ENCODE measurements at regions not wholly inside any gene's neighbourhood (a gene's known extent, or its start where the extent isn't known, plus 50 kb on each side); places are given as distances from the start of the nearest gene placed in this dataset.

- H3K36me3 ChIP-seq (ENCODE audit: insufficient read depth, low read length) = no peaks in the 10 kb centered on the region
- H3K27ac Mint-ChIP-seq = no peak overlapping the region
- no peak overlapping the region for H3K4me3 Mint-ChIP-seq
- H3K9me3 ChIP-seq (ENCODE audit: low read length) = no peaks in the 10 kb centered on the region
- H3K36me3 Mint-ChIP-seq = no peaks in the 10 kb centered on the region
- CTCF ChIA-PET = no interaction called here
- no peak overlapping the region for H3K4me3 ChIP-seq (ENCODE audit: low read length)
- no peak for DNase-seq
- no peaks in the 10 kb centered on the region for H3K4me1 ChIP-seq (ENCODE audit: insufficient read depth, low read length)
- no peaks in the 10 kb centered on the region for H3K27me3 ChIP-seq (ENCODE audit: insufficient read depth, low read length, poor library complexity, severe bottlenecking)
- peaks cover 0 to 11% (median 0%) of the 10 kb centered on the region in 5 donors for H3K9me3 Mint-ChIP-seq
- no peaks in the 10 kb centered on the region for H3K27me3 Mint-ChIP-seq
- H3K27ac ChIP-seq (ENCODE audit: low read depth, low read length) = no peak overlapping the region
- POLR2A ChIA-PET = no interaction called here
- H3K4me1 Mint-ChIP-seq = no peaks in the 10 kb centered on the region
Observed at GRCh38 chr1:195130598-195130997, 1477.6 kb downstream of the KCNT2 start.

GRCh38 chr1:195122497-195122896 lies 1485.7 kb downstream of the KCNT2 start:
- Histone ChIP-seq H3K4me1 (ENCODE audit: insufficient read depth, low read length) (no peaks in the 10 kb centered on the region), H3K27me3 (ENCODE audit: insufficient read depth, low read length, poor library complexity, severe bottlenecking) (no peaks in the 10 kb centered on the region), H3K27ac (ENCODE audit: low read depth, low read length) (no peak overlapping the region), H3K9me3 (ENCODE audit: low read length) (no peaks in the 10 kb centered on the region), H3K36me3 (ENCODE audit: insufficient read depth, low read length) (no peaks in the 10 kb centered on the region), H3K4me3 (ENCODE audit: low read length) (no peak overlapping the region)
- Mint-ChIP-seq H3K27me3 (no peaks in the 10 kb centered on the region), H3K4me3 (no peak overlapping the region), H3K27ac (no peak overlapping the region), H3K4me1 (no peaks in the 10 kb centered on the region), H3K9me3 (no peaks in the 10 kb centered on the region), H3K36me3 (no peaks in the 10 kb centered on the region)
- DNase-seq = no peak
- ChIA-PET POLR2A (no interaction called here), CTCF (no interaction called here)

- Histone ChIP-seq H3K9me3 (ENCODE audit: low read length) (no peaks in the 10 kb centered on the region), H3K4me1 (ENCODE audit: insufficient read depth, low read length) (no peaks in the 10 kb centered on the region), H3K4me3 (ENCODE audit: low read length) (no peak overlapping the region), H3K27ac (ENCODE audit: low read depth, low read length) (no peak overlapping the region), H3K36me3 (ENCODE audit: insufficient read depth, low read length) (no peaks in the 10 kb centered on the region), H3K27me3 (ENCODE audit: insufficient read depth, low read length, poor library complexity, severe bottlenecking) (no peaks in the 10 kb centered on the region)
- no peak overlapping the region for H3K27ac Mint-ChIP-seq
- ChIA-PET POLR2A (no interaction called here), CTCF (no interaction called here)
- DNase-seq = no peak
- peaks cover 0 to 5% (median 0%) of the 10 kb centered on the region in 5 donors for H3K9me3 Mint-ChIP-seq
- H3K4me3 Mint-ChIP-seq = no peak overlapping the region
- no peaks in the 10 kb centered on the region for H3K36me3 Mint-ChIP-seq
- no peaks in the 10 kb centered on the region for H3K4me1 Mint-ChIP-seq
- H3K27me3 Mint-ChIP-seq = no peaks in the 10 kb centered on the region
Observed at GRCh38 chr1:195113471-195113870, 1494.8 kb downstream of the KCNT2 start.

GRCh38 chr1:195105773-195106172 lies 1502.5 kb downstream of the KCNT2 start:
- CTCF ChIA-PET = no interaction called here
- Histone ChIP-seq H3K27ac (ENCODE audit: low read depth, low read length) (no peak overlapping the region), H3K4me3 (ENCODE audit: low read length) (no peak overlapping the region), H3K4me1 (ENCODE audit: insufficient read depth, low read length) (no peaks in the 10 kb centered on the region), H3K9me3 (ENCODE audit: low read length) (no peaks in the 10 kb centered on the region), H3K36me3 (ENCODE audit: insufficient read depth, low read length) (no peaks in the 10 kb centered on the region), H3K27me3 (ENCODE audit: insufficient read depth, low read length, poor library complexity, severe bottlenecking) (no peaks in the 10 kb centered on the region)
- Mint-ChIP-seq H3K27ac (no peak overlapping the region), H3K36me3 (no peaks in the 10 kb centered on the region), H3K27me3 (peaks cover 1 to 3% of the 10 kb centered on the region in 2 donors), H3K4me1 (no peaks in the 10 kb centered on the region), H3K9me3 (peaks cover 6 to 19% (median 14%) of the 10 kb centered on the region in 5 donors), H3K4me3 (no peak overlapping the region)
- DNase-seq = no peak
- POLR2A ChIA-PET = no interaction called here

- Mint-ChIP-seq H3K4me1 (no peaks in the 10 kb centered on the region), H3K27ac (no peak overlapping the region), H3K9me3 (peaks cover 6 to 17% (median 14%) of the 10 kb centered on the region in 5 donors), H3K4me3 (no peak overlapping the region), H3K27me3 (peaks cover 1 to 3% of the 10 kb centered on the region in 2 donors), H3K36me3 (no peaks in the 10 kb centered on the region)
- Histone ChIP-seq H3K27ac (ENCODE audit: low read depth, low read length) (no peak overlapping the region), H3K36me3 (ENCODE audit: insufficient read depth, low read length) (no peaks in the 10 kb centered on the region), H3K9me3 (ENCODE audit: low read length) (no peaks in the 10 kb centered on the region), H3K4me3 (ENCODE audit: low read length) (no peak overlapping the region), H3K4me1 (ENCODE audit: insufficient read depth, low read length) (no peaks in the 10 kb centered on the region), H3K27me3 (ENCODE audit: insufficient read depth, low read length, poor library complexity, severe bottlenecking) (no peaks in the 10 kb centered on the region)
- POLR2A ChIA-PET = no interaction called here
- CTCF ChIA-PET = no interaction called here
- DNase-seq = no peak
Observed at GRCh38 chr1:195105281-195105680, 1503.0 kb downstream of the KCNT2 start.

- Mint-ChIP-seq H3K27ac (no peak overlapping the region), H3K4me3 (no peak overlapping the region), H3K4me1 (no peaks in the 10 kb centered on the region), H3K27me3 (no peaks in the 10 kb centered on the region), H3K9me3 (peaks cover 0 to 6% (median 0%) of the 10 kb centered on the region in 5 donors), H3K36me3 (no peaks in the 10 kb centered on the region)
- Histone ChIP-seq H3K9me3 (ENCODE audit: low read length) (no peaks in the 10 kb centered on the region), H3K4me1 (ENCODE audit: insufficient read depth, low read length) (no peaks in the 10 kb centered on the region), H3K36me3 (ENCODE audit: insufficient read depth, low read length) (no peaks in the 10 kb centered on the region), H3K27ac (ENCODE audit: low read depth, low read length) (no peak overlapping the region), H3K27me3 (ENCODE audit: insufficient read depth, low read length, poor library complexity, severe bottlenecking) (no peaks in the 10 kb centered on the region), H3K4me3 (ENCODE audit: low read length) (no peak overlapping the region)
- no peak for DNase-seq
- ChIA-PET CTCF (no interaction called here), POLR2A (no interaction called here)
Observed at GRCh38 chr1:195097316-195097715, 1510.9 kb downstream of the KCNT2 start.

- Mint-ChIP-seq H3K36me3 (no peaks in the 10 kb centered on the region), H3K4me3 (no peak overlapping the region), H3K27me3 (no peaks in the 10 kb centered on the region), H3K27ac (no peak overlapping the region), H3K4me1 (no peaks in the 10 kb centered on the region), H3K9me3 (peaks cover 0 to 6% (median 0%) of the 10 kb centered on the region in 5 donors)
- H3K36me3 ChIP-seq (ENCODE audit: insufficient read depth, low read length) = no peaks in the 10 kb centered on the region
- DNase-seq = no peak
- H3K27me3 ChIP-seq (ENCODE audit: insufficient read depth, low read length, poor library complexity, severe bottlenecking) = no peaks in the 10 kb centered on the region
- POLR2A ChIA-PET = no interaction called here
- H3K4me3 ChIP-seq (ENCODE audit: low read length) = no peak overlapping the region
- H3K4me1 ChIP-seq (ENCODE audit: insufficient read depth, low read length) = no peaks in the 10 kb centered on the region
- no peaks in the 10 kb centered on the region for H3K9me3 ChIP-seq (ENCODE audit: low read length)
- CTCF ChIA-PET = no interaction called here
- H3K27ac ChIP-seq (ENCODE audit: low read depth, low read length) = no peak overlapping the region
Observed at GRCh38 chr1:195096051-195096521, 1512.2 kb downstream of the KCNT2 start.

GRCh38 chr1:195085196-195085595 lies 1523.0 kb downstream of the KCNT2 start:
- no peak for DNase-seq
- H3K9me3 Mint-ChIP-seq = no peaks in the 10 kb centered on the region
- no peak overlapping the region for H3K4me3 ChIP-seq (ENCODE audit: low read length)
- no peaks in the 10 kb centered on the region for H3K9me3 ChIP-seq (ENCODE audit: low read length)
- H3K4me1 ChIP-seq (ENCODE audit: insufficient read depth, low read length) = no peaks in the 10 kb centered on the region
- no peak overlapping the region for H3K27ac ChIP-seq (ENCODE audit: low read depth, low read length)
- no peaks in the 10 kb centered on the region for H3K4me1 Mint-ChIP-seq
- H3K27ac Mint-ChIP-seq = no peak overlapping the region
- no peak overlapping the region for H3K4me3 Mint-ChIP-seq
- CTCF ChIA-PET = no interaction called here
- no peaks in the 10 kb centered on the region for H3K27me3 Mint-ChIP-seq
- no peaks in the 10 kb centered on the region for H3K27me3 ChIP-seq (ENCODE audit: insufficient read depth, low read length, poor library complexity, severe bottlenecking)
- POLR2A ChIA-PET = no interaction called here
- no peaks in the 10 kb centered on the region for H3K36me3 Mint-ChIP-seq
- H3K36me3 ChIP-seq (ENCODE audit: insufficient read depth, low read length) = no peaks in the 10 kb centered on the region

GRCh38 chr1:195082183-195082582 lies 1526.1 kb downstream of the KCNT2 start:
- Mint-ChIP-seq H3K4me1 (no peaks in the 10 kb centered on the region), H3K27ac (no peak overlapping the region), H3K36me3 (no peaks in the 10 kb centered on the region), H3K27me3 (no peaks in the 10 kb centered on the region), H3K9me3 (no peaks in the 10 kb centered on the region), H3K4me3 (no peak overlapping the region)
- ChIA-PET CTCF (no interaction called here), POLR2A (no interaction called here)
- no peak overlapping the region for H3K4me3 ChIP-seq (ENCODE audit: low read length)
- no peaks in the 10 kb centered on the region for H3K4me1 ChIP-seq (ENCODE audit: insufficient read depth, low read length)
- H3K27ac ChIP-seq (ENCODE audit: low read depth, low read length) = no peak overlapping the region
- H3K27me3 ChIP-seq (ENCODE audit: insufficient read depth, low read length, poor library complexity, severe bottlenecking) = no peaks in the 10 kb centered on the region
- no peaks in the 10 kb centered on the region for H3K36me3 ChIP-seq (ENCODE audit: insufficient read depth, low read length)
- DNase-seq = no peak
- no peaks in the 10 kb centered on the region for H3K9me3 ChIP-seq (ENCODE audit: low read length)
